ENCODE measurements at regions not wholly inside any gene's neighbourhood (a gene's known extent, or its start where the extent isn't known, plus 50 kb on each side); places are given as distances from the start of the nearest gene placed in this dataset.
"Not testable (repeated sequence)": the region's sequence is repeated elsewhere in the genome, so short reads cannot be mapped to it uniquely, and the experiment has no call there.

GRCh38 chr2:140073763-140074162 is 1293.6 kb upstream of the NXPH2 start:
- not testable (repeated sequence) for TF ChIP-seq CTCF, POLR2AphosphoS5, POLR2A, EP300 (IDR thresholded peaks at IDR 0.05)
